ENCODE measurements at regions not wholly inside any gene's neighbourhood (a gene's known extent, or its start where the extent isn't known, plus 50 kb on each side); places are given as distances from the start of the nearest gene placed in this dataset.

- no peak for DNase-seq (ENCODE audit: low read depth)
Measured at GRCh38 chr3:20400686-20401085, 214.7 kb upstream of the SGO1 start.

DNA sequence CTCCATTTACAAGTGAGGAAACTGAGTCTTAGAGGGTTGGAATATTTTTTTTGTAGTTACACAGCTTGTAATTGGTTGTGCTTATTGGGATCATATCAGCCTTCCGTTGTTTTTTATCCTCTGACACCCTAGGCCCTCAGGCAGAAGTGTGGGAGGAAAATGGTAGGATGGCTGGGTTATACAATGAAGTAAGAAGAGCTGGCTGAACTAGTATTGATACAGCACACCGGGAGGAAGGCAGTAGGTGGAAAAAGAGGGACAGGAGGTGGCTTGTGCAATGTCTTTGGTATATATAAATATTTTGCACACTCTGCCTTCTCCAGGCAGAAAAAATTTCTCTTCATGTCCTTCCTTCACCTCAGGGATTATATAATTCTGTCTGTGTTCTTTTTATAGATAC, 214.3 kb upstream of the SGO1 start:
- TF ChIP-seq, protein P1, sequence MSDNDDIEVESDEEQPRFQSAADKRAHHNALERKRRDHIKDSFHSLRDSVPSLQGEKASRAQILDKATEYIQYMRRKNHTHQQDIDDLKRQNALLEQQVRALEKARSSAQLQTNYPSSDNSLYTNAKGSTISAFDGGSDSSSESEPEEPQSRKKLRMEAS (IDR thresholded peaks at IDR 0.05; ENCODE audit: low read depth, low read length) = no peak
- no peak for TF ChIP-seq MYC (IDR thresholded peaks at IDR 0.05; ENCODE audit: low read depth, low read length)
- TF ChIP-seq, protein P2, sequence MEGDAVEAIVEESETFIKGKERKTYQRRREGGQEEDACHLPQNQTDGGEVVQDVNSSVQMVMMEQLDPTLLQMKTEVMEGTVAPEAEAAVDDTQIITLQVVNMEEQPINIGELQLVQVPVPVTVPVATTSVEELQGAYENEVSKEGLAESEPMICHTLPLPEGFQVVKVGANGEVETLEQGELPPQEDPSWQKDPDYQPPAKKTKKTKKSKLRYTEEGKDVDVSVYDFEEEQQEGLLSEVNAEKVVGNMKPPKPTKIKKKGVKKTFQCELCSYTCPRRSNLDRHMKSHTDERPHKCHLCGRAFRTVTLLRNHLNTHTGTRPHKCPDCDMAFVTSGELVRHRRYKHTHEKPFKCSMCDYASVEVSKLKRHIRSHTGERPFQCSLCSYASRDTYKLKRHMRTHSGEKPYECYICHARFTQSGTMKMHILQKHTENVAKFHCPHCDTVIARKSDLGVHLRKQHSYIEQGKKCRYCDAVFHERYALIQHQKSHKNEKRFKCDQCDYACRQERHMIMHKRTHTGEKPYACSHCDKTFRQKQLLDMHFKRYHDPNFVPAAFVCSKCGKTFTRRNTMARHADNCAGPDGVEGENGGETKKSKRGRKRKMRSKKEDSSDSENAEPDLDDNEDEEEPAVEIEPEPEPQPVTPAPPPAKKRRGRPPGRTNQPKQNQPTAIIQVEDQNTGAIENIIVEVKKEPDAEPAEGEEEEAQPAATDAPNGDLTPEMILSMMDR (IDR thresholded peaks at IDR 0.05; ENCODE audit: low read depth, low read length) = no peak
- no peak for TF ChIP-seq POLR2A (IDR thresholded peaks at IDR 0.05; ENCODE audit: extremely low read depth, insufficient read length)
- no peak for DNase-seq (ENCODE audit: low read depth)
- H3K4me3 ChIP-seq (ENCODE audit: low read depth, low read length) = no peak overlapping the region

More at GRCh38 chr3:20400686-20401085, 214.7 kb upstream of the SGO1 start:
- no peak overlapping the region for H3K4me3 ChIP-seq (ENCODE audit: low read depth, low read length)
- TF ChIP-seq, protein P1 (IDR thresholded peaks at IDR 0.05; ENCODE audit: low read depth, low read length) = no peak

DNA sequence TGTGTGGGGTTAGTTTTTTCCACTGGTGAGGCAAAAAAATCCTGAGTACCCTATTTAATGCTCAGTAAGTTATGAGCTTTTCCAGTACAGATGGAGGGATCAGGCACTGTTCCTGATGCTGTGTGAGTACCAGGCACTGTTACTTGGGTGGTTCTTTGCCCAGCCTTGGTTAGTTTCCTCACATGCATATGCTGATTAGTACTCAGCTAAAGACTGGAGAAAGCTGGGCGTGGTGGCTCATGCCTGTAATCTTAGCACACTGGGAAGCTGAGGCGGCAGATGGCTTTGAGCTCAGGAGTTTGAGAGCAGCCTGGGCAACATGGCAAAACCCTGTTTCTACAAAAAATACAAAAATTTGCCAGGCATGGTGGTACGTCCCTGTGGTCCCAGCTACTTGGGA, 210.3 kb upstream of the SGO1 start:
- no peak for DNase-seq (ENCODE audit: low read depth)
- TF ChIP-seq, protein P1 (IDR thresholded peaks at IDR 0.05; ENCODE audit: low read depth, low read length) = no peak
- TF ChIP-seq, protein P2 (IDR thresholded peaks at IDR 0.05; ENCODE audit: low read depth, low read length) = no peak
- no peak for TF ChIP-seq POLR2A (IDR thresholded peaks at IDR 0.05; ENCODE audit: extremely low read depth, insufficient read length)
- no peak for TF ChIP-seq MYC (IDR thresholded peaks at IDR 0.05; ENCODE audit: low read depth, low read length)

GRCh38 chr3:20395692-20396091, 209.7 kb upstream of the SGO1 start:
- no peak for DNase-seq (ENCODE audit: low read depth)
- no peak overlapping the region for H3K4me3 ChIP-seq (ENCODE audit: low read depth, low read length)
- TF ChIP-seq POLR2A (IDR thresholded peaks at IDR 0.05; ENCODE audit: extremely low read depth, insufficient read length) (no peak), MYC (IDR thresholded peaks at IDR 0.05; ENCODE audit: low read depth, low read length) (no peak)
- TF ChIP-seq, protein P2 (IDR thresholded peaks at IDR 0.05; ENCODE audit: low read depth, low read length) = no peak
- TF ChIP-seq, protein P1 (IDR thresholded peaks at IDR 0.05; ENCODE audit: low read depth, low read length) = no peak

More for the DNA sequence above, 210.3 kb upstream of the SGO1 start:
- no peak overlapping the region for H3K4me3 ChIP-seq (ENCODE audit: low read depth, low read length)

DNA sequence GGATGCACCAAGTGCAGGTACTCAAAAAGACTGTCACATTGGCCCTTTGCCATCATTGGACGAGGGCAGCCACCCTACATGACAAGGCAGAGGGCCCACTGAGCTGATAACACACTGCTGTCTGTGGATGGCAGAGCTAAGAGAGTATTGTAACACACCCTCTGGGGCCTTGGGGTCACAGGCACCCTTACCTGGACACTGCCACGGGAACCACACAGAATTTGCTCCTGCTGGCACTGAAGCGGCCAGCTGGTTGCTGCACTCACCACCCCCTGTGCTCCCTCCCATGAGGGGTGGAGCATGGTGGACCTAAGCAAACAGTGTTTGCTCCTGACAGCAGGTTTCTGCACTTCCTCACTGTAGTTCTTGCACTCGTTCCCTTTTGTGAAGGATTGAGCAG, 208.2 kb upstream of the SGO1 start:
- DNase-seq (ENCODE audit: low read depth) = no peak
- TF ChIP-seq MYC (IDR thresholded peaks at IDR 0.05; ENCODE audit: low read depth, low read length) = no peak
- TF ChIP-seq POLR2A (IDR thresholded peaks at IDR 0.05; ENCODE audit: extremely low read depth, insufficient read length) = no peak
- TF ChIP-seq, protein P2 (IDR thresholded peaks at IDR 0.05; ENCODE audit: low read depth, low read length) = no peak
- TF ChIP-seq, protein P1 (IDR thresholded peaks at IDR 0.05; ENCODE audit: low read depth, low read length) = no peak
- H3K4me3 ChIP-seq (ENCODE audit: low read depth, low read length) = no peak overlapping the region

- DNase-seq (ENCODE audit: low read depth) = no peak
- TF ChIP-seq MYC (IDR thresholded peaks at IDR 0.05; ENCODE audit: low read depth, low read length) (no peak), POLR2A (IDR thresholded peaks at IDR 0.05; ENCODE audit: extremely low read depth, insufficient read length) (no peak)
- TF ChIP-seq, protein P2 (IDR thresholded peaks at IDR 0.05; ENCODE audit: low read depth, low read length) = no peak
- TF ChIP-seq, protein P1 (IDR thresholded peaks at IDR 0.05; ENCODE audit: low read depth, low read length) = no peak
Measured at GRCh38 chr3:20391644-20392043, 205.6 kb upstream of the SGO1 start.

More at GRCh38 chr3:20391644-20392043, 205.6 kb upstream of the SGO1 start:
- no peak overlapping the region for H3K4me3 ChIP-seq (ENCODE audit: low read depth, low read length)

All from NB4 (cell line).